ENCODE measurements at regions not wholly inside any gene's neighbourhood (a gene's known extent, or its start where the extent isn't known, plus 50 kb on each side); places are given as distances from the start of the nearest gene placed in this dataset.

GRCh38 chr2:22628221-22628620 is 756.8 kb upstream of the KLHL29 start:
- ATAC-seq (no peak), DNase-seq (no peak)
- Histone ChIP-seq H3K4me1 (no peaks in the 10 kb centered on the region), H3K27ac (no peak overlapping the region), H3K9me3 (no peaks in the 10 kb centered on the region), H3K36me3 (no peaks in the 10 kb centered on the region), H3K4me3 (no peak overlapping the region), H3K27me3 (no peaks in the 10 kb centered on the region)
- TF ChIP-seq POLR2A (IDR thresholded peaks at IDR 0.05) (no peak), CTCF (IDR thresholded peaks at IDR 0.05 in 4 of 5, conservative IDR thresholded peaks at IDR 0.05 in 1 of 5) (no peak)
- intact Hi-C loops (cut with DNase I; ENCODE audit: low total_unique reads): no loop called here
- in situ Hi-C loops (cut with MboI; ENCODE audit: low sequenced_read_pairs in 4 of 4): no loop called here

- Histone ChIP-seq H3K27ac (no peak overlapping the region), H3K4me3 (no peak overlapping the region), H3K9me3 (no peaks in the 10 kb centered on the region), H3K4me1 (no peaks in the 10 kb centered on the region), H3K27me3 (no peaks in the 10 kb centered on the region), H3K36me3 (no peaks in the 10 kb centered on the region)
- intact Hi-C loops (cut with DNase I; ENCODE audit: low total_unique reads) (no loop called here), in situ Hi-C loops (cut with MboI; ENCODE audit: low sequenced_read_pairs in 4 of 4) (no loop called here)
- DNase-seq (no peak), ATAC-seq (no peak)
- no peak for TF ChIP-seq POLR2A (IDR thresholded peaks at IDR 0.05)
- TF ChIP-seq CTCF (IDR thresholded peaks at IDR 0.05 in 4 of 5, conservative IDR thresholded peaks at IDR 0.05 in 1 of 5): no peak
These were observed 756.1 kb upstream of the KLHL29 start for GRCh38 chr2:22628906-22629305.

DNA sequence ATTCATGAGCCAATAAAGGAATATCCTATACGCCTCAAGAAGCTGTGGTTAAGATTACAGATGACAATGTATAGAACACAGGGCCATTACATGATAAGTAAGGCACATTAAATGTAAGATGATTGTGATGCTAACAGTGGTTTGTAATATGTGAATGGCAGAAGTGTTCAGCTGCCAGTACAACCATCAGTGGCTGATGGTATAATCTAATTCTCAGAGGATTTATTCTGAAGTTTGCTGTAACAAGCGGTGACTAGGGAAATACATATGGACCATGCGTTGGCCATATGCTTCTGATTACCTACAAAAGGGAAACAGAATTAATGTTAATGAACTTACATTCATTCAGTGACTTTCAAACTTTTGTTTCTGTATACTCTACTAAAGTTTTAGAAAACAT is 750.8 kb upstream of the KLHL29 start:
- intact Hi-C loops (cut with DNase I; ENCODE audit: low total_unique reads): no loop called here

DNA sequence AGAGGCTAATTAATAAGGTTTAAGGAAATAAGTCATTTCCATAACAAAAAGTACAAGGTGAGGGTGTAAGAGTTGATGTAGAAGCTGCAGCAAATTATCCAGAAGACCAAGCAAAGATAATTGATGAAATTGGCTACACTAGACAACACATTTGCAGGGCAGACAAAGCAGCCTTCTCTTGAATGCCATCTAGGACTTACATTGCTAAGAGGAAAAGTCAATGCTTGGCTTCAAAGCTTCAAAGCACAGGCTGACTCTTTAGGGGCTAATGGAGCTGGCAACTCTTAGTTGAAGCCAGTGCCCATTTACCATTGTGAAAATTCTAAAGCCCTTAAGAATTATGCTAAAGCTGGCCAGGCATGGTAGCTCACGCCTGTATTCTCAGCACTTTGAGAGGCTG is 728.6 kb upstream of the KLHL29 start:
- H3K27ac ChIP-seq: no peak overlapping the region
- ATAC-seq: no peak
- no peaks in the 10 kb centered on the region for H3K27me3 ChIP-seq
- no peak overlapping the region for H3K4me3 ChIP-seq
- H3K36me3 ChIP-seq: no peaks in the 10 kb centered on the region
- no peaks in the 10 kb centered on the region for H3K4me1 ChIP-seq
- TF ChIP-seq CTCF (IDR thresholded peaks at IDR 0.05 in 4 of 5, conservative IDR thresholded peaks at IDR 0.05 in 1 of 5): no peak
- TF ChIP-seq POLR2A (IDR thresholded peaks at IDR 0.05): no peak
- no peak for DNase-seq
- intact Hi-C loops (cut with DNase I; ENCODE audit: low total_unique reads): no loop called here
- in situ Hi-C loops (cut with MboI; ENCODE audit: low sequenced_read_pairs in 4 of 4): no loop called here
- H3K9me3 ChIP-seq: no peaks in the 10 kb centered on the region

More for the DNA sequence above, 750.8 kb upstream of the KLHL29 start:
- in situ Hi-C loops (cut with MboI; ENCODE audit: low sequenced_read_pairs in 4 of 4): no loop called here
- ATAC-seq (no peak), DNase-seq (no peak)
- no peaks in the 10 kb centered on the region for H3K9me3 ChIP-seq
- no peaks in the 10 kb centered on the region for H3K36me3 ChIP-seq
- TF ChIP-seq CTCF (IDR thresholded peaks at IDR 0.05 in 4 of 5, conservative IDR thresholded peaks at IDR 0.05 in 1 of 5): no peak
- no peak for TF ChIP-seq POLR2A (IDR thresholded peaks at IDR 0.05)
- no peaks in the 10 kb centered on the region for H3K27me3 ChIP-seq
- H3K4me3 ChIP-seq: no peak overlapping the region
- no peaks in the 10 kb centered on the region for H3K4me1 ChIP-seq
- no peak overlapping the region for H3K27ac ChIP-seq

- in situ Hi-C loops (cut with MboI; ENCODE audit: low sequenced_read_pairs in 4 of 4) (no loop called here), intact Hi-C loops (cut with DNase I; ENCODE audit: low total_unique reads) (no loop called here)
- H3K9me3 ChIP-seq: no peaks in the 10 kb centered on the region
- no peak overlapping the region for H3K27ac ChIP-seq
- DNase-seq (no peak), ATAC-seq (no peak)
- H3K4me3 ChIP-seq: no peak overlapping the region
- no peaks in the 10 kb centered on the region for H3K36me3 ChIP-seq
- H3K4me1 ChIP-seq: no peaks in the 10 kb centered on the region
- TF ChIP-seq POLR2A (IDR thresholded peaks at IDR 0.05) (no peak), CTCF (IDR thresholded peaks at IDR 0.05 in 4 of 5, conservative IDR thresholded peaks at IDR 0.05 in 1 of 5) (no peak)
- no peaks in the 10 kb centered on the region for H3K27me3 ChIP-seq
These were observed 711.5 kb upstream of the KLHL29 start for GRCh38 chr2:22673529-22673928.

Measured in gastrocnemius medialis (tissue), 4 donors.